LoVo (cell line): ENCODE measurements at regions not wholly inside any gene's neighbourhood (a gene's known extent, or its start where the extent isn't known, plus 50 kb on each side); places are given as distances from the start of the nearest gene placed in this dataset.
"Not testable (repeated sequence)": the region's sequence is repeated elsewhere in the genome, so short reads cannot be mapped to it uniquely, and the experiment has no call there.

ENCODE experiments used
- DNase-seq: peaks from one replicate; pipeline ENCODE4 v3.0.0-alpha.2; 2016; ENCODE audit warnings: low spot score

DNA sequence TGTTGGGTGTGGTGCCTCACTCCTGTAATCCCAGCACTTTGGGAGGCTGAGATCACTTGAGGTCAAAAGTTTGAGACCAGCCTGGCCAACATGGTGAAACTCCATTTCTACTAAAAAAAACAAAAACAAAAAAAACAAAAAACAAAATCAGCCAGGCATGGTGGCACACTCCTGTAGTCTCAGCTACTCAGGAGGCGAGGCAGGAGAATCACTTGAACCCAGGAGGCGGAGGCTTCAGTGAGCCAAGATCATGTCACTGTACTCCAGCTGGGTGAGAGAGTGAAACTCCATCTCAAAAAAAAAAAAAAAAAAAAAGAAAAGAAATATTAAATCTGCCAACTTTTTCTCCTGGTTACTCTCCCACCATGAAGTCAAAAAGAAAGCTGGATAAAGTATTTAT lies 107.5 kb upstream of the SYNCRIP start:
- DNase-seq: not testable (repeated sequence)

- no peak for DNase-seq
These were observed 106.5 kb upstream of the SYNCRIP start for GRCh38 chr6:85749236-85749635.

- DNase-seq: peak; percentile 15
These were observed 105.0 kb upstream of the SYNCRIP start for GRCh38 chr6:85747666-85748065.

DNA sequence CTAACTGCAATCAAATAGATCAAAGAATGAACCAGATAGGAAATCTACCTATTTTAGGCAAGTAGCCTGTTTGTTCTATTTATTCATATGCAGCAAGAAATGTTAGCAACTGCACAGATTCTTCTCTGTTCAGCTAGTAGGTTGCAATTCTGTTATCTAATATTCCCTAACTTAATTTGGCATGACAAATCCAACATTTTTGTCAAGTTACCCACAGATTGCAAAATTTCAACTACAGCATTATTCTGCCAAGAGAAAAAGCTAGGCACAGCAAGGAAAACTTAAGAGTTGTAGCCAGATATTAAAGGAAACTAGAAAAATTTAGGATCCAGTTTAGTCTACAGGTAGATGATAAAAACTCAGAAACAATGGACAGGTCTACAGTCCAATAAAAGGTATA lies 104.4 kb upstream of the SYNCRIP start:
- DNase-seq: no peak

GRCh38 chr6:85744433-85744970 lies 101.8 kb upstream of the SYNCRIP start:
- no peak for DNase-seq

GRCh38 chr6:85726206-85726605 lies 83.5 kb upstream of the SYNCRIP start:
- no peak for DNase-seq

DNA sequence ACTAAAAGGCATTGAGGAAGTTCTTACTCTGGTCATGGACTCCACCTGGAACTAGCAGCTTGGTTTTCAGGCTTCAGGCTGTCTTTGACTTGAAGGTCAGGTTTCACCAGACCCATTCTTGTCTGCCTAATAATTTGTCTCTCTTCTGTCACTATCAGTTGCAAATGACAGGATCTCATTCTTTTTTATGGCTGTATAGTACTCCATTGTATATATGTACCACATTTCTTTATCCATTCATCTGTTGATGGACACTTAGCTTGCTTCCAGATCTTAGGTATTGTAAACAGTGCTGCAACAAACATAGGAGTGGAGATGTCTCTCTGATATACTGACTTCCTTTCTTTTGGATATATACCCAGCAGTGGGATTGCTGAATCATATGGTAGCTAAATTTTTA lies 73.1 kb upstream of the SYNCRIP start:
- no peak for DNase-seq

GRCh38 chr6:85714893-85715530 lies 72.3 kb upstream of the SYNCRIP start:
- DNase-seq: no peak

DNA sequence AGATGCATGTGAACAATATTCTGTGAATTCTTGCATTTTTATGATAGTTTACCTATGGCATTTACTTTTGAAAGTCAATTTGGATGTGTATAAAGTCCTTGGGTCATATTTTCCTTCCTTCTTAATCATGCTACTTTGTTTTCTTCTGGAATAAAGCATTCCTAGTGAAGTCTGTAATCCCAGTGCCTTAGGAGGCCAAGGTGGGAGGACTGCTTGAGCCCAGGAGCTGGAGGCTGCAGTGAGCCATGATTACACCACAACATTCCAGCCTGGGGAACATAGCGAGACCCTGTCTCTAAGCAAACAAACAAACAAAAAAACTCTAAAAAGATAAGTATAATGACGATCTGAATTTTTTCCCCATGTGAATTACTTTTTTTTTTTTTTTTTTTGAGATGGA lies 69.7 kb upstream of the SYNCRIP start:
- no peak for DNase-seq

- not testable (repeated sequence) for DNase-seq
These were observed 64.9 kb upstream of the SYNCRIP start for GRCh38 chr6:85707515-85708145.

DNA sequence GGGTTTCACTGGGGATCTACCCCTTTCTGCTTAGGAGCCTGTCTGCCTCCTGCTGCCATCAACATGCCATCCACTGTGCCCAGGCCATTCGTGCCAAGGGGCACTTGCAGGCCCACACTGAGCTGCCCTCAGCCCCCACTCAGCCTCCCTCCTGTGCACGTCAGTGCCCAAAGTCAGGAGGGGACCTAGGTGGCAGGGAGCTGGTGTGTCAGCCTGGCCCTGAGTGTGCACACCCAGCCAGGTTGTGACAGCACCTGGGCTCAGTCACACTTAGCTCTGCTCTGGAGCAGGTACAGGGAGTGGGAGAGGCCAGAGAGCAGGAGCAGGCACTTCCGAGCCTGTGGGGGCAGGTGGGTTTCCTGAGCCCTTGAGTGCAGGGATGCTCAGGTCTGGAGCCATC lies 63.6 kb upstream of the SYNCRIP start:
- DNase-seq: no peak

- no peak for DNase-seq
These were observed 62.5 kb upstream of the SYNCRIP start for GRCh38 chr6:85705220-85705619.

GRCh38 chr6:85703406-85703805 lies 60.7 kb upstream of the SYNCRIP start:
- no peak for DNase-seq
